Activated B cell treated with CpG ODN at 0.5 μM for 24 hours (primary cell): ENCODE measurements at regions not wholly inside any gene's neighbourhood (a gene's known extent, or its start where the extent isn't known, plus 50 kb on each side); places are given as distances from the start of the nearest gene placed in this dataset.

ENCODE experiments used
- ATAC-seq: fragments of 200-7000 bp; cut with Tn5 transposase; one replicate; pipeline ENCODE4 v1.10.0; 2021; ENCODE audit warnings: low read depth, mild to moderate bottlenecking, moderate library complexity
- CTCF ChIA-PET: fragments of 350-600 bp; sonication (Branson Sonifier 250); formaldehyde crosslinking; loops from one replicate; lab custom pipeline; 2021; ENCODE audit warnings: antibody characterized with exemption; lab: Charles Lee
- POLR2A ChIA-PET: fragments of 350-600 bp; sonication (Branson Sonifier 250); formaldehyde crosslinking; loops from one replicate; lab custom pipeline; 2021; ENCODE audit warnings: antibody characterized with exemption; lab: Charles Lee
- DNase-seq: peaks from one replicate; pipeline ENCODE4 v3.0.0; 2022
- H3K27ac Mint-ChIP-seq: one replicate; pipeline ENCODE4 v1.8.0; 2020; ENCODE audit warnings: mixed read lengths
- H3K27me3 Mint-ChIP-seq: one replicate; pipeline ENCODE4 v1.8.0; 2021; ENCODE audit warnings: mixed read lengths
- H3K36me3 Mint-ChIP-seq: one replicate; pipeline ENCODE4 v1.8.0; 2021; ENCODE audit warnings: low read depth, mixed read lengths
- H3K4me1 Mint-ChIP-seq: one replicate; pipeline ENCODE4 v1.8.0; 2021; ENCODE audit warnings: mixed read lengths
- H3K4me3 Mint-ChIP-seq: one replicate; pipeline ENCODE4 v1.8.0; 2020; ENCODE audit warnings: mild to moderate bottlenecking, mixed read lengths
- H3K9me3 Mint-ChIP-seq: one replicate; pipeline ENCODE4 v1.8.0; 2020; ENCODE audit warnings: mixed read lengths
- intact Hi-C: fragments of 100-400 bp; cut with micrococcal nuclease; formaldehyde crosslinking; loops from one replicate; pipeline ENCODE4 v1.15.1; 2024
- TF ChIP-seq, protein P1 (sequence below): fragments of 200-600 bp; IDR thresholded peaks from one replicate; pipeline ENCODE4 v1.8.0; 2022; ENCODE audit warnings: antibody characterized with exemption, mild to moderate bottlenecking

DNA sequence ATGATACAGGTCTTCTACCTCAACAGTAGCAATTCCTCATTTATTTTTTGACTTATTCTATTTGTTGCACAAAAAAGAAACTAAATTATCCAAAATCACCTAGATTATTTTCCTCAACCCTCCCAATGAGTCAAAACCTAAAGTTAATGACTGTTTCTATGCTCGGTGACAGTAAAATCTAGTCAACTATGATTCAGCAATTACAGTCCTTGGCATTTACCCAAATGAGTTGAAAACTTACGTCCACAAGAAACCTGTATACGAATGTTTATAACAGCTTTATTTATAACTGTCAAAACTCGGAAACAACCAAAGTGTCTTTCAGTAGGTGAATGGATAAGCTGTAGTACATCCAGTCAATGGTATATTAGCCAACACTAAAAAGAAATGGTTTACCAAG, 439.3 kb downstream of the CBLN2 start:
- CTCF ChIA-PET, result no interaction called here
- Mint-ChIP-seq H3K4me3 (no peak overlapping the region), H3K36me3 (no peaks in the 10 kb centered on the region), H3K9me3 (no peaks in the 10 kb centered on the region), H3K27me3 (no peaks in the 10 kb centered on the region), H3K27ac (no peak overlapping the region), H3K4me1 (peaks cover 3% of the 10 kb centered on the region)
- no peak for DNase-seq
- intact Hi-C loops, result no loop called here
- TF ChIP-seq, protein P1, sequence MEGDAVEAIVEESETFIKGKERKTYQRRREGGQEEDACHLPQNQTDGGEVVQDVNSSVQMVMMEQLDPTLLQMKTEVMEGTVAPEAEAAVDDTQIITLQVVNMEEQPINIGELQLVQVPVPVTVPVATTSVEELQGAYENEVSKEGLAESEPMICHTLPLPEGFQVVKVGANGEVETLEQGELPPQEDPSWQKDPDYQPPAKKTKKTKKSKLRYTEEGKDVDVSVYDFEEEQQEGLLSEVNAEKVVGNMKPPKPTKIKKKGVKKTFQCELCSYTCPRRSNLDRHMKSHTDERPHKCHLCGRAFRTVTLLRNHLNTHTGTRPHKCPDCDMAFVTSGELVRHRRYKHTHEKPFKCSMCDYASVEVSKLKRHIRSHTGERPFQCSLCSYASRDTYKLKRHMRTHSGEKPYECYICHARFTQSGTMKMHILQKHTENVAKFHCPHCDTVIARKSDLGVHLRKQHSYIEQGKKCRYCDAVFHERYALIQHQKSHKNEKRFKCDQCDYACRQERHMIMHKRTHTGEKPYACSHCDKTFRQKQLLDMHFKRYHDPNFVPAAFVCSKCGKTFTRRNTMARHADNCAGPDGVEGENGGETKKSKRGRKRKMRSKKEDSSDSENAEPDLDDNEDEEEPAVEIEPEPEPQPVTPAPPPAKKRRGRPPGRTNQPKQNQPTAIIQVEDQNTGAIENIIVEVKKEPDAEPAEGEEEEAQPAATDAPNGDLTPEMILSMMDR, result no peak
- no peak for ATAC-seq
- POLR2A ChIA-PET, result no interaction called here

DNA sequence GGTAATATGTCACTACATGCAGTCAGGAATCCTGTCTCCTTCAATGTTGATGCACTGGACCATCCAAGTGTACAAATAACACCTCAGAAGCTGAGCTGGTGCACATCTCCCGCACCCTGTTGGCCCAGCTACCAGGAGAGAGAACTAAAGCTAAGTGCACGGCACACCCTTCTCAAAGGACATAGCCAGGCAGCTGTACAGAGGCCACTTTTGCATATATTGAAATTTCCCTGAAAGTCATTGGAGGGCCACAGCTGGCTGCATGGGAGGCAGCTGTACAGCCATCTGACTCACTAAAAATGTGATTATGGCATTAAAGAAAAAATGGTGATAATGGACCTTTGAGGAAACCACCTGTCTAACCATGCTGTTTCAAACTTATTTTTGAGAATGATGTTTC, 441.7 kb downstream of the CBLN2 start:
- no peak for DNase-seq
- no peak for ATAC-seq
- CTCF ChIA-PET, result no interaction called here
- TF ChIP-seq, protein P1, result no peak
- no peaks in the 10 kb centered on the region for H3K9me3 Mint-ChIP-seq
- no peaks in the 10 kb centered on the region for H3K36me3 Mint-ChIP-seq
- intact Hi-C loops, result no loop called here
- no peak overlapping the region for H3K4me3 Mint-ChIP-seq
- H3K27ac Mint-ChIP-seq, result no peak overlapping the region
- no peaks in the 10 kb centered on the region for H3K4me1 Mint-ChIP-seq
- POLR2A ChIA-PET, result no interaction called here
- H3K27me3 Mint-ChIP-seq, result no peaks in the 10 kb centered on the region

DNA sequence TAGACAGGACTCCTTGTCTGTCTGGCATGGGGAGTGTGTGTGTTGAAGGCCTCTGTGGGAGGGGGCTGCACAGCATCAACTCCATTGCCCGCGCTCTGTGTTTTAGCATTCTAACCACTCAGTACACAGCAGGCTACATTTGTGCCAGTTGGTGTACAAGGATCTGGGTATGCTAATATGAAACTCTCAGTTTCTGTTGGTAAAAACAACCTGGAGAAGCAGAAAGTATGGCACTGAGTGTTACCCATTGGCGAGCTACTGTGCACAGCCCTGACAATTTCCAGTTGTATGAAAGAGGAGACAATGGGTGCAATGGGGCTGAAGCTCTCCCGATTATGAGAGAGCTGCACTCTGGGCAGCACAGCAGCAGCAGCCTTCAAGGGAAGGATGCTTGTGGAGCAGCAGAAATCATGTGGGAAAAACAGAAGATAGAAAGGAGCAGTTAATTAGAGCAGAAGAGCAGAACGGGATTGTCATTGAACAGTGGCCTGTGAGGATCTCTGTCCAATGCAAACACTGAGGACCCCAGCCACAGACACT, 443.6 kb downstream of the CBLN2 start:
- Mint-ChIP-seq H3K36me3 (no peaks in the 10 kb centered on the region), H3K4me1 (no peaks in the 10 kb centered on the region), H3K4me3 (no peak overlapping the region), H3K27ac (no peak overlapping the region), H3K27me3 (no peaks in the 10 kb centered on the region), H3K9me3 (no peaks in the 10 kb centered on the region)
- ChIA-PET POLR2A (no interaction called here), CTCF (no interaction called here)
- DNase-seq (no peak), ATAC-seq (no peak)
- TF ChIP-seq, protein P1, result no peak
- intact Hi-C loops, result no loop called here

DNA sequence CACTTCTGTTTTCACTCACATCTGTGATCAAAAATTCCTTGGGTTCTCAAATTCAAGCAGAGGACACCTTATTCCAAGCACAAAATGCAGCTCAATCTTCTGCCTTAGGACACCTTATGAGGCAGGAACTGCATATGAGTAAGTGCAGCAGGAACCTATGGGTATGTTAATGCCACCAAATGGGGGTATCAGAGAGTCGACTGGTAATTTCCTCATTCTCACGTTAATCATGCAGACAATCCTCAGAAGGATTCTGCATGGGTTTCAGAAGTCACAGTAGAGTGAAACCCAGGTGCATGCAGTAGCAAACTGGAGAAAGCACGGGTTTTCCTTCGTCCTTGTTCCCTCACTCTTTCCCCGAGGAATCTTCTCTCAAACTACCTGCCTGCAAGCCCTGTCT, 452.8 kb downstream of the CBLN2 start:
- Mint-ChIP-seq H3K36me3 (no peaks in the 10 kb centered on the region), H3K9me3 (no peaks in the 10 kb centered on the region), H3K27me3 (no peaks in the 10 kb centered on the region), H3K27ac (peak overlapping the region; percentile 42), H3K4me1 (peaks cover 30% of the 10 kb centered on the region), H3K4me3 (peak overlapping the region; percentile 53)
- intact Hi-C loops, result loop anchor here (1.0 to 10.0 kb wide), 3 partner anchors 90 to 451 kb away; partner anchors contain the start of gene CBLN2
- ATAC-seq (peak; percentile 83), DNase-seq (no peak)
- ChIA-PET CTCF (no interaction called here), POLR2A (no interaction called here)
- TF ChIP-seq, protein P1, result no peak

DNA sequence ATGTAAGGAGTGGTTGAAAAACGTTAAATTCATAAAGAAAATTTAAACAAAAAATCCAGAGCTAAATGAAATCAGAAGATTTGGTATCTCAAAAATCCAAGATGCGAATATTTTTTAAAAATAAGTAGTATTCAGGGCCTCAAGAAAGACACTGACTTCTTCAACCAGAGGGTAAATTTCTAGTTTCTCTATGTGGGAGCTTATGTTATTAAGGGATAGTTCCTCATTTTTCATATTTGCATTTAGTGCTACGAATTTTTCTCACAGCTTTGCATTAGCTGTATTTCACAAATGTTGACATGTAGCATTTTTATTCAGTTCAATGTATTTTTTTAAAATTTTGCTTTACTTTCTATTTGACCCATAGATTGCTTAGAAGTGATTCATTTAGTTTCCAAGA, 454.7 kb downstream of the CBLN2 start:
- intact Hi-C loops, result no loop called here
- DNase-seq, result no peak
- POLR2A ChIA-PET, result interaction anchor here (0.6 kb wide), 1 partner anchor 307 kb away, joined by 4 read pairs; no protein-coding TSS in a partner anchor
- Mint-ChIP-seq H3K9me3 (no peaks in the 10 kb centered on the region), H3K27ac (peak overlapping the region; percentile 54), H3K4me3 (no peak overlapping the region), H3K27me3 (no peaks in the 10 kb centered on the region), H3K4me1 (peaks cover 31% of the 10 kb centered on the region), H3K36me3 (no peaks in the 10 kb centered on the region)
- TF ChIP-seq, protein P1, result no peak
- ATAC-seq, result no peak
- CTCF ChIA-PET, result interaction anchor here (0.6 kb wide), 1 partner anchor 142 kb away, joined by 6 read pairs; no protein-coding TSS in a partner anchor
